Superior temporal gyrus (tissue), 1 donor: ENCODE measurements at regions not wholly inside any gene's neighbourhood (a gene's known extent, or its start where the extent isn't known, plus 50 kb on each side); places are given as distances from the start of the nearest gene placed in this dataset.
"Not testable (repeated sequence)": the region's sequence is repeated elsewhere in the genome, so short reads cannot be mapped to it uniquely, and the experiment has no call there.

Experiments
- DNase-seq: peaks from one replicate; pipeline ENCODE4 v3.0.0-alpha.2; 2016; ENCODE audit errors: extremely low spot score

DNA sequence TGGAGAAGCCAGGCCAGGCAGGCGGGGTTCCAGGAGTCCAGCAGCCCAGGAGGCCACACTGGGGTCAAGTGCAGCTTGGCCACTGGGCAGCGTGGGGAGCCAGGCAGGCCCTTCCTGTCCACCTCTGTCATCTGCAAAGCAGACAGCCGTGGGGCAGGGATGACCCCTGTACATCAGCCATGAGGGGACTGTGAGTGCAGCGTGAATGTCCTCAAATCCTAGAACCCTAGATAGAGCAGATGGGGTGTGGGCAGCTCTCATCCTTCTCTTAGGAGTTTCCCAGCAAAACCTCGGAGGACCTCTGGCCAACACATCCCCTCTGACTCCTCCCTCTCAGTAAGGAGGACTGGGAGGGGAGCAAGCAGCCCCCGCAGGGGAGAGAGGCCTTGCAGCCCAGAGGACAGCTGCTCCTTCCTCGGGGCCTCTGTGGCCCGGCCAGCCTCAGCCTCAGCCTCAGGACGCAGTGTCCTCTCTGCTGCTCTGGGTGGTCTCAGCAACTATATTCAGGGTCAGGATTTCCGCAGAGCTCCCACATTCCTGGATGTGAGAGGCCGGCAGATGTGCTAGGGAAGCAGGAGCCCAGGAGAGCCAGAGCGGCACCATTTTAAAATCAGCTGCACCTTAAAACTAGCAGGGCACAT, 820.5 kb downstream of the BRD1 start:
- no peak for DNase-seq

DNA sequence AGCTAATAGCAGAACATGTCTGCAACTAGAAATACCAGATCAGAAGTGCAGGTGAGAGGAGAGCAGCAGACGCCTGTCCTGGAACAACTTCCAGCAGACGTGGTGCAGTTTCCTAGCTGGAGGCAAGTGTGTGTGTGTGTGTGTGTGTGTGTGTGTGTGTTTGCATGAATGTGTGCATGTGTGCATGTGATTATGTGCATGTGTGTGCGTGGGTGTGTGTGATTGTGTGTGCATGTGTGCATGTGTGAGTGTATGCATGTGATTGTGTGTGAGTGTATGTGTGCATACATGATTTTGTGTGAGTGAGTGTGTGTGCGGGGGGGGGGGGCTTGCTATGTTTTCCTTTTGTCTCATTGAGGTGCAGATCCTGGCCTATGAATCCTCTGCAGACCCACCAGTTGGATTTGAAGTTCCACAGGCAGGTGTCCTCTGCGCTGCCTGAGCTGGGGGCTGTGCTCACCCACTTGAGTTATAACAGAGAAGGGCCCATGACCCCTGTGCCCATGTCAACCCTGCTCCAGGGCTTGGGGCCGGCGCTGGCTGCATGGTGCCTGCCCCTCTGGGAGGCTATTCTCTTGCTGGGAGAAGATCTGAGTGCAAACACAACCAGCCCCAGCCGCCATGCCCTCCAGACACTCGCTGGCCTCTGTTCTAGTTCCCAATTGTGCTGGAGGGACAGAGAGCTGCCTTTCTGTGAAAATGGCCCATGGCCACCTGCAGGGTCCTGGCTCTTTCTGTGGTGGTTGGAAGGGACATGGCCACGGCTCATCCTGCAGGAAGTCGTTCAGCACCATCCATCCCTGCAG, 821.3 kb downstream of the BRD1 start:
- no peak for DNase-seq

DNA sequence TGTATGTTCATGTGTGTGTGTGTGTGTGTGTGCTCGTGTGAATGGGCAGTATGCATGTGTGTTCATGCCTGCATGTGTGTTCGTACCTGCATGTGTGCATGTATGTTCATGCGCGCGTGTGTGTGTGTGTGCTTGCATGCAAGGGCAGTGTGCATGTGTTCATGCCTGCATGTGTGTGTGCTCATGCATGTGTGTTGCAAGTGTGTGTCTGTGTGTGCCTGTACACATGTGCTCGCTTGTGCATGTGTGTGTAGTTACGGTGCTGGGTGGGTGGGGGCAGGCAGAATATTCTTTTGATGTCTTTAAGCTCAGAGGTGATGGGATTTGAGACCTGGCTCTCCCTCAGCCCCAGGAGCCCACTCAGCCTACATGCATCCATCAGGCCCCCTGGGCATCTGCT, 822.1 kb downstream of the BRD1 start:
- DNase-seq, result no peak

DNA sequence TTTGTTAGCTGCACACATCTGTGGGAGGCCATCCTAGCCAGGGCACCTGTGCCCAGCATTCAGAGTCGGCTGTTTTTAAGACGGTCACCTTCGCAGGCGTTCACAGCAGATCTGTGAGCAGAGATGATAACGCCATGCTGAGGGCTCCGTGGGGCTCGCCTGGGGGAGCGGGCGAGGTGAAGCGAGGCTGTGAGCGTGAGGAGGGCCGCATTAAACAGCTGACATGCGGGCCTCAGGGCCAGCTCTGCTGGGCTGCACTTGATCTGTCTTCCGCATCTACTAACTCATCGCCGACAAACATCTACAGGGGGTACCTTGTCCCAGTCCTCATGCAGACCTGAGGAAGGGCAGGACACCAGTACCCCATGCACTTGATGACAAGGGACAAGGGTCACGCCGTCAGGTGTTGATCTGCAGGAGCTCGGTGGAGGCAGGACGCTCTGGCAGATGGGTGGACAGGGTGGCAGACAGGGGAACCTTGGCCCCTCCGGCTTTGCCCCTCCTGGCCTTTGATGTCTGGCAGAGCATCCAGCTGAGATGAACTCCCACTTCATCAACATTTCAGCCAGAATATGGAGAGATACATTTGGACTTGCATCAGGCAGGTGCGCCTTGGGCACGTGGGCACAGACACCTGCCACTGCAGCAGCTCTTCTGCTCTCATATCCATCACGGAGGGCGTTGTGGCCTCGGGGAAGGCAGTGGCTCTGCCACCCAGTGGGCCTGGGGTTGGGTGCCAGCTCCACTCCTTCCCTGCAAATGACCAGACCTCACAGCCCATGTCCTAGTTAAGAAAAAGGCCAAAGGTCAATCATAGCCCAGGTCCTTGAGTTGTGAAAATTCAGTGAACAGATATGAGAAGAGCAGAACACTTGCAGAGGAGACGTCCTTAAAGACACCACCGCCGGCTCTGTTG, 822.9 kb downstream of the BRD1 start:
- DNase-seq, result no peak

DNA sequence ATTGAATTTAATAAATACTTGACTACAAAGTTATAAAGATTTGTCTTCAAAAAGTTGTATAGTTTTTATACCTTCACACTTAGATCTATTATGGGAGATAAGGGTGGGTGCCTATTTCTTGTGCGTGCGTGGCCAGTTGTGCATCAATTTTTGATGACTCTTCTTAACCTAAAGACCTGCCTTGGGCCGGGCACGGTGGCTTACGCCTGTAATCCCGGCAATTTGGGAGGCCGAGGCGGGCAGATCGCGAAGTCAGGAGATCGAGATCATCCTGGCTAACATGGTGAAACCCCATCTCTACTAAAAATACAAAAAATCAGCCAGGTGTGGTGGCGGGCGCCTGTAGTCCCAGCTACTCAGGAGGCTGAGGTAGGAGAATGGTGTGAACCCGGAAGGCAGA, 830.1 kb downstream of the BRD1 start:
- not testable (repeated sequence) for DNase-seq

DNA sequence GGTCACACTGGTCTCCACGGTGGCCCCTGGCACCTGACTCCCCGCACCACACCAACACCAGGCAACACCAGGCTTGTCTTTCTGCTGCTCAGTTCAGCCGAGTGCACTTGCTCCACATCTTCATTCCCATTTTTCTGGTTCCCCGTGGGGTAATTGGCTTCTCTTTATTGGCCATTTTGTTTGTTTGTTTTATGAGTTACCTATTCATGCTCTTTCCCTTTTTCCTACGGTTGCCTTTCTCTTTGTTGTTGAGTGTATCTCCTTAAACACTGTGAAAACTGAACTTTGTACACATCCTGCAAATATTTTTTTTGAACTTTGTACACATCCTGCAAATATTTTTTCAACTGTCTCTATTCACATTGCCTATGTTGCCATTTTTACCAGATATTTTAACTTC, 834.0 kb downstream of the BRD1 start:
- DNase-seq, result no peak

DNA sequence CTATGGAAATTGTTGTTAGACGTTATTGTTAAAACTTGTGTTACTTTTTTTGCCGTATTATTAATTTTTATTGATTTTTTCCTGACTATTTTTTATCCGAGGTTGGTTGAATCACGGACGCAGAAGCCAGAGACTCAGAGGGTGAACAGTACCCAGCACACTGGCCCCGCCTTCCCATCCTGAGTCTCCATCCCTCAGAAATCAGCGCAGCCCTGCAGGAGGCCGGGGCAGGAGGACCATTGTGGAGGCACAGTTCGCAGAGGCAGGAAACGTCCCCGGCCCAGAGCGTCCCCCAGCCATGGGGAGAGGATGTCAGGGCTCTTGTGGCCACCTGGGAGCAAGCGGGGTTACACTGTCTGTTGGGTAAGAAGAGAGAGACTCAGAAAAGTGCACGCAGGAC, 843.0 kb downstream of the BRD1 start:
- DNase-seq, result no peak

DNA sequence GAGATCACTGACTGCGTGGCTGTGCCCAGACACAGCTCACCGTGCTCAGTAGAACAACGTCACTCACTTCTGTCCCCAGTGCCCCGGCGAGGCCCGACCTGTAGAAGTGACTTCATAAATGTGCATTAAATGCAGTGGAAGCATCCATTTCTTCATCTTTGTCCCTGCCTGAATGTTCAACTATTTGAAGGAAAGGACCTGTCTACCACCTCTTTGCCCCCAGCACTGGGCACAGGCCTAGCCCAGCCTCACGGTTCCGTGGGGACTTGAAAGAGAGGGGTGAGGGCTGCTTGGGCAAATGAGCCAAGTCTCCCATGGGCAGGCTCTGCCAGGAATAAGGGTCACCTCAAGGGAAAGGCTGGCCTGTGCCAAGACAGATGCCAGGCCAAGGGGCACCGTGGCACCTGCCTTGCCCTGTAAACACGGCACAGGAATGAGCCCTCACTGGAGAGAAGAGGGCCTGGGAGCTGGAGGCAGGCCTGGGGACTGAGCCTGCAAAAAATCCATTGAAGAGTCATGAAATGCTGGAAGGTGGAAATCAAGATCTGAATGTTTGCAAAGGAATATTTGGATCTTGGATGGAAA, 845.3 kb downstream of the BRD1 start:
- DNase-seq, result no peak

DNA sequence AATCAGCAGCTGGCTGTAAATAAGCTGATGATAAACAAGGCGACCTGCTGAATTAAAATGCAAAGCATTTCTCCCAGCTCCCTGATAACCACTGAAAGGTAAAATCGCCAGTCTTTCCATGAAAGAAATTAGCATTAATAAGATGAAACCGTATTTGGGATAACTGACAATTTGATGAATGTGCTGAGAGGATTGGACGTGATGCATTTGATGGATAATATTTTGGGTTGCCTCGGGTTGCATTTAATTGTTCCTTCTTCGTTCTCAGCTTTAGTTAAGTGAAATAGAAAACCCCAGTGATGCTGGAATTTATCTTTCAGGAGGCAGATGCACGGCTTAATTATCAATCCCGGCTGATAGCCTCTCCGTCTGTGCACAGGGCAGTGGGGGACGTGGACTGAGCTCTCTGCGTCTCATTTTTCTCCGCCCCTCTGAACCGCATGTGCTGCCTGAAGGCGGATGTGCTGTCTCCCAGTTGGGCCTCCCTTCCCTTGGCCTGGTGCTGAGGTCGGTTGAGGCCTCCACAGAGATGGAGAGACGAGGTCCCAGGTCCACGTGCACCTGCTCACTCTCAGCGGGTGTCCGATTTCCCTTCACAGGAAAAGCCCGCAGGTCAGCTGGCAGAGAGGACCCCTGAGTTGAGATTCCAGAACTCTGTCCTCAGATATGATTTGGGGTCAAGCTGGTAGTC, 846.2 kb downstream of the BRD1 start:
- no peak for DNase-seq

DNA sequence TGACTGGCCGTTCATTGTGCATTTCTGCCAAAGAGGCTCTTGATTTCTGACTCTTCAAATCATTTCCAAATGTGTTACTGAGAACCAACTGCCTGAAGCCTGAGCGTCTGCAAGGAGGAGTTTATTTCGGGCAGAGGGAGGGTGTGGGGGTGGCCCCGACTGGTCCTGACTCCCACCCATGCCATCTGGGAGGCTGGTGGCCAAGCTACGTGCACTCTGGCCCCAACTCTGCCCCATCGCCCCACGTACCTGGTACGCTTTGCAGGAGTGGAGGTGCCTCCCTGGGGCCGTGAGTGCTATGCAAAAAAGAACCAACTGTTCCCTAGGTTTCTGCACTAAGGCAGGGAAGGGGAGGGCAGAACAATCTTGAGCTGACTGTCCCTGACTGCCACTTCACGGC, 846.8 kb downstream of the BRD1 start:
- DNase-seq, result no peak

DNA sequence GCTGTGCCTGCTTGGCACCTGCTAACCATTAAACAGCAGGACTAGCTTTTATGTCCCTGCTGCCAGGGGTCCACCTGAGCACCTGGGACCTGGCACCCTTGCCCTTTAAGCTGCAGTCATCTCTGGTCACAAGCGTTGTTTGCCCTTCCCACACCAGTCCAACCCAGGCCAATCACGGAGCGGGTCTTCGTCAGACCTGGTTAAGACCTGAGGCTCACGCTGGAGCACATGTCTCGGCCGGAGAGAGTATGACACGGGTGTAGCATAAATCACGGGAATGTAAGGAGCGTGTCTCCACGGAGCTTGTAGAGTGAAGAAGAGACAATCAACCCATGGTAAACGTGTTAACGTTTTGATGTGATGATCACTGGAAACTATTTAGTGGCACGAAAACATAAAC, 847.3 kb downstream of the BRD1 start:
- DNase-seq, result no peak

DNA sequence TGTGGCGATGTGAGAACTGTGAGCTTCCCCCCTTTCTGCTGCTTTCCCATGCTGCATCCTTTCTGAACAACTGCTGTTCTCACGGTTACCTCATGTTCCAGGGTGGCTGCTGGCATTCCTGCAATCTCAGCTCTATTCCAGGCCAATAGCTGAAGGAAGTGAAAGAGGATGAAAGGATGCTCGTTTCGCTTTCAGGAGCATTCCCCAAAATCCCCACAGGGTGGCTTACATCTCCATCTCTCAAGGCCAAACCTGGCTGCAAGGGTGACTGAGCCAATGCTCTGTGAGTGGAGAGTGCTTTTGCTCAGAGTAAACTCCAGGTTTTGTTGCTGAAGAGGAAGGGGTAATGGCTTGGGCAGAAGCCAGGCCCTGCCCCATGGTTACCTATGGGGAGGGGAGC, 848.2 kb downstream of the BRD1 start:
- no peak for DNase-seq

DNA sequence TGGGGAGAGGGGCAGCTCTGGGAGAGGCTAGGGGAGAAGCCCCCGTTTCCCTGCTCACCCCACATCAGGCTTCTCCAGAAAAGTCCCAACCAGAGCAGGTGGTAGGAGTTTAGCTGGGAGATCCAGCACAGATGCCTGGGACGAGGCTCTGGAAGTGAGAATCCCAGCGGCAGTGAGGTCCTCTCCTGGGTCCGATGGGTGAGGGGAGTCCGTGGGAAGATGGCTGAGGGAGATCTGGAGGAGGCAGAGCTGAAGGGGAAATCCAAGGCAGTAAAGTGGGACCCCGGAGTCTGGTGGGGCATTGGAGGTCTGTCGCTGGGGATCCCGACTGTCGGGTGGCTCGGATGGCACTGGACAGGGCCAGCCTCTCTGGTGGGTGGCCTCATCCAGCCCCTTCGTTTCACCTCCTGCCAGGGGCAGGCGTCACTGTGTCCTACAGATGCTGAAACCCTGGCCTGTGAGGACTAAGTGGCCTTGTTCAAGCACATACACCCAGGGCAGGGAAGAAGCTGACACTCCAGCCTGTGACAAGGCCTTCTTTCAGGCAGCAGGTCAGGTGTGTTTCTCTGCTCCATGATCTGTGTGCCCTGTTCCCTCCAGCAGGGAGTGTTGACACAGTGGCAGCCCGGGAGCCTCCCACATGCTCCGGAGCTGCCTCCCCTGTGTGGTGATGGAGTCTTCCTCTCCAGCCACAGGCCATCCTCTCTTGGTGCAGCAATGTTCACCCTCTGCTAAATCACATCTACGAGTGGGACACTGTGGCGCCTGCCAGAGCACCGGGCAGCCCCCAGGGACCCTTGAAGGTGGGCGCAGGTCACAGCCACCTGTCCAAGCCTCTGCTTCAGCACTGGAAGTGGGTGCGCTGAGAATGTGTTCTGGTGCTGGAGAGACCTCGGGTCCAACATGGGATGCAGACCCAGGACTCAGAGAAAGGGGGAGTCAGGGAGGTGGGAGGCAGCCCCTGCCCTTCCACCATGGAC, 850.8 kb downstream of the BRD1 start:
- no peak for DNase-seq

DNA sequence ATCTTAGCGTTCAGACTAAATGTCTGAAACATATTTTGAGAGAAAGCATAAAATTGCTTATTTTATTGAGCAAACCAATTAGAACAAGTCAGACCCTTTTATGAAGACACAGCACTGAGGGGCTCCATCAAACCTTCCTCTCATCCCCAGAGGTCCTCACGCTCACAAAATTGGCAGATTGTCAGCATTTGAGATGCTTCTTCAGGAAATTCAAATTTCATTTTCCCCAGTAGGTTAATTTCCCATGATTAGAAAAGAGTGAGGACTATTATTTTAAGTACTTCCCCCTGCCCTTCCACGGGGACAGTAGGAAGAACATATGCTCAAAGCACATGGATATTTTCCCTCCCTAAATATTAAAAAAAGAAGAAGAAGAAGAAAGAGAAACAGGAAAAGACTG, 851.8 kb downstream of the BRD1 start:
- DNase-seq, result no peak

DNA sequence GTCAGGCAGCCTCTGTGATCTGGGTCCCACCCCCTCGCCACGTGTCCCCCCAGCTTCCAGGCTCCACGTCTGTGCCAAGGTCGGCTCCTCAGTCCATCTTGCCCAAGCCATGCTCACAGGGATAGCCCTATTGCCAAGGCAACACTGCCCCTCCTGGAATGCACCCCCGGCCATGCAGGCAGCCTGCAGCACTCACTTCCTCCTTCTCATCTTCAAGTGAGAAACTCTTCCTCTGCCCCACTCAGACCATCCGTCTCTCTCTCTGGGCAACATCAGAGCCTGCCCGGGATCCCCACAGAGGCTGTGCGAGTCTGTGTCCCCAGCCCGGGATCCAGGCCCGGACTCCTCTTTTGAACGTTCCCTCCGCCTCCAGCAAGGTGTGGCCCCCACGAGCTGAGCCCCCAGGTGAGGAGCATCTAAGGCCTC, 852.3 kb downstream of the BRD1 start:
- no peak for DNase-seq

DNA sequence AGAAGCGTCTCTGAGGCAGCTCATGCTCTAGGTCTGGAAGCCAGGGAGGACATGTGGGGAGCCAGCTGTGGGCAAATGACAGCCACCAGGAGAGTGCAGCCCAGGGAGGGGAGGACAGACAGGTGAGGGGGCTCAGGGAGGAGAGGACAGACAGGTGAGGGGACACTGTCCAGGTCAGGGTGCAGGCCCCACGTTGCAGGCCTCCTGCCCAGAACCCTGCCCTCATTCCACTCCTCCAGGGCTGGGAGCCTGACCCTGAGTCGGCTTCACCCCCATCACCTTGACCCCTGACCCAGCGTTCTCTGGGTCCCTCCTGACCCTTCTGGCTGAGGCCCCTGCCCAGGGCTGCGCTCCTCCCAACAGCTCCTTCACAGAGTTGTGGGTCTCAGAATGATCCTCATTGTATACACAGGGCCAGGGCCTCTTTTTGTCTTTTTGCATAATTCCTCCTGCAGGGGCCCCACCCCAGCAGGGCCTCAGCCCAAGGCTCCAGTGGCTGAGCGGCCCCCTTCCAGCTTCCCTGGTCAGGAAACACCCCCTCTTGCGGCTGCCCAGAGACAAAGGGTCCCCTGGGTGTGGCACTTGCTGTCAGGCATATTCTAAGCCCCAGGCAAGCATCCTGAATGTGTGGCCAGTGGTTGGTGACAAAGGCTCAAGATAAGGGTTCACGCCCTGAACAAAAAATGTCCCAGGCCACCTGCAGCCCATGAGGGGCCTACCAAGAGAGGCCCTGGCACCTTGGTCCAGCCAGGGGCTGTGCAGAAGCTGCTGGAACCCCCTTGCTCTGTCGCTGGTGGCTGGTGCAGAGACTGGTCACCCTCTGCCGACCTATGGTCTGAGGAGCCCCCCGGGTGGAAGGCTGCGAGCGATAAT, 853.0 kb downstream of the BRD1 start:
- no peak for DNase-seq

DNA sequence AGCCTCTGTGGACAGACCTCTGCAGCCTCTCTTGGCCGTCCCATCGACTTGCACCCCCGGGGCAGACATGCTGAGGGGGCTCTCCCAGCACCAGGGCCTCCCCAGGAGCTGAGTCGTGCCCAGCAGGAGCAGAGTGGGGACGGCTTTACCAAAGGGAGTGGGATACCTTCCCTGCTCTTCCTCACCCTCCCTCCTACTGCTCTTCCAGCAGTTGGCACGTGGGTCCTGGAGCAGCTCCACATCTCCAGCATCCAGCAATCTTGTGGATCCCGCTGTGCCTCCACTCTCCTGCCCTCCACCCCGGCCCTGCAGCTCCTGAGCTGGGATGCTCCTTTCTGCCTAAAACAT, 854.0 kb downstream of the BRD1 start:
- DNase-seq, result no peak

DNA sequence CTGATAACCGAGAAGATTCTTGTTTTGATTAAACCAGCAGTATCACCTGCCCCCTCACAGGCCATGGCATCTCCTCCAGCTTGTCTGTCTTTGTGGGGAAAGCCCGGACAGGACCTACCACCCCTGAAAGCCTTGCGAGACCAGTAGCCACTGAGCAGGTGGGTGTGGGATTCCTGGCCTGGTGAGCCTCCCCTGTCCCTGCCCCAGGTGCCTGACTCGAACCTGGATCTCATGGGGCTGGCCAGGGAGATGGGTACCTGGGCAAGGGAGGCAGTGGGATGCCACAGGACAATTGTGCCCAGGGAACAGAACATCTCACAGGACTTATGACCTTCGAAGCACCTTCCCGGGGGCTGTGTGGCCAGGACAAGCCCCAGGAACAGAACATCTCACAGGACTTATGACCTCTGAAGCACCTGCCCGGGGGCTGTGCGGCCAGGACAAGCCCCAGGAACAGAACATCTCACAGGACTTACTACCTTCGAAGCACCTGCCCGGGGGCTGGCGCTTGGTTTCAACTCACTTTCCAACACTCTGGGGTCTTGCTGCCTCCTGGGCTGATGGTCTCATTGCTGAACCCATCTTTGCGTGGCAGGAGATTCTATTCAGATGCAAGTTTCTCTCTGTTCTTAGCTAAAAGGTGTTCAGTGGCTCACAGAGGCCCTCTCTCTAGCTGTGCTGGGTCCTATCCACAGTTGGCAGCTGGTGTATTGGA, 854.5 kb downstream of the BRD1 start:
- no peak for DNase-seq
